ENCODE measurements at regions not wholly inside any gene's neighbourhood (a gene's known extent, or its start where the extent isn't known, plus 50 kb on each side); places are given as distances from the start of the nearest gene placed in this dataset.

DNA sequence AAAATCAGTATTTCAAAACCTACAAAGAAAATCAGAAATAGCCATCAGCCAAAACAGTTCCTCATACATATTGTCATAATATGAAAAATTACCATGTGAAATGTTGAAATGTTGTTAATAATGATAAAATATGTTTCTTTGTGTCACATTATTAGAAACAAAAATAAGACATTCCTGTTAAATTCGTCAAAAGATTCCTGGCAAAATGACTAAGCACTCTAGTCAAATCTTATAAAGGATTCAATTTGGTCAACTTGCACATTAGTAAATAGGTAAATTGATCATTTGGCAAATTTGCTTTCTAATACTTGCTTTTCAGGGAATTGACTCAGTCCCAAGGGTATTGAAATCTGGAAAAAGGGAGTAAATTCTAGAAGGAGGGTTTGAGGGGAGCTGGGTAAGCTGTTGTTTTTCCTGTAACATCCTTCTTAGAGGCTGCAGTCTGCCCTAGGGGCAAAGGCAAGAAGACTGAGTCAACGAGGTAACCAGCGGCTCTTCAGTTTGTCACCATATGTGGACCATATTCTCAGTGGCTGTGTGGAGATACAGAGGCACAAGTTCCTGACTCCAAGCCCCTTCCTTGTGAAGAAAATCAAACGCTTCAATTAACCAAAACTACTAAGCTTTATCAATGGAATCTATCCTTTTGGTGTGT lies 482.3 kb downstream of the TNS1 start:
- no peak for DNase-seq (ENCODE audit: low spot score)

DNA sequence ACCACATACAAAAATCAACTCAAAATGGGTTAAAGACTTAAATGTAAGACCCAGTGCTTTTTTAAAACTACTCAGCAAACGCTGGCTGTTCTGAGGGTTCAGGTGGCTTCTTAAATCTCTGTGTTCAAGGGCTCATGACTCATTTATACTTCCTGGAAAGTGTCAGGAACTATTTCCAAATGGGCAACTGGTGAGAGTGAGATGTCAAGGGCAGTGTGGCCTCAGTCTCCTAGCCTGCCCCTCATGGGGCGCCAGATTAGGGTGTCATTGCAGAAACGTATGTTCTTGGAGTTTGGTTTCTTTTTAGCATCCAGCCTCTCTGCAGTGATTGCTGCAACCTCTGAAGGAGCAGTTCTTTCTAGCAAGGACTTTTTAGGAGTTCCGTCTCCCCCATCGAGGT lies 485.4 kb downstream of the TNS1 start:
- no peak for DNase-seq (ENCODE audit: low spot score)

DNA sequence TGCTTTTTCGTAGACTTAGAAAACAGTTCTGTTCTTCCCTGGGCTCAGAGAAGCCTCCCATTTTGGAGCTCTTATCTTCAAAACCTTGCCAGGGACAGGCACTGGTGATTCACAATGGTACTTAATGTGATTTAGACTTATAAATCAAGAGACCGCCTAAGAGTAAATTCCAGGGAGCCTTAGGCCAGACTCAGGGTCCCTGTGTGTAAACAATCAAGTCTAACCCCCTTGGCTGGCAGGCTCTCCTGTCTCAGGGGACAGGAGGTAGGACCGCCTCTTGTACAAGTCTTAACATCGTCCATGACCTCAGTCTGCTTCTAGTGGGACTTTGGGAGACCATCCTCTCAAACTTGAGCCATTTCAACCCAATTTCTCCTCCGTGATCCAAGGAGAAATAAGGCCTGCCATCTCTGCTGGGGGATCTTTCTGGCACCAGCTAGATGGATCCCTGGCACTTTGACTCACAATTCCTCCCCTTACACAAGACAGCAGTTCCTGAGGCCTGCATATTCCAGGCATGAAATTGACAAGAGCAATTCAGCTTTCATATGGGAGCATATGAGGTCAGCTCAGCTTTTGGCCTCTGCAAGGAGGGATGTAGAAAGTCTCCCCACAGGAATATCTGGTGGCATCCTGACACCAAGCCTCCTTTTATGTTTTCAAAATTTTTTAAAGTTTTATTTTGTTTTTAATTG lies 487.0 kb downstream of the TNS1 start:
- no peak for DNase-seq (ENCODE audit: low spot score)

DNA sequence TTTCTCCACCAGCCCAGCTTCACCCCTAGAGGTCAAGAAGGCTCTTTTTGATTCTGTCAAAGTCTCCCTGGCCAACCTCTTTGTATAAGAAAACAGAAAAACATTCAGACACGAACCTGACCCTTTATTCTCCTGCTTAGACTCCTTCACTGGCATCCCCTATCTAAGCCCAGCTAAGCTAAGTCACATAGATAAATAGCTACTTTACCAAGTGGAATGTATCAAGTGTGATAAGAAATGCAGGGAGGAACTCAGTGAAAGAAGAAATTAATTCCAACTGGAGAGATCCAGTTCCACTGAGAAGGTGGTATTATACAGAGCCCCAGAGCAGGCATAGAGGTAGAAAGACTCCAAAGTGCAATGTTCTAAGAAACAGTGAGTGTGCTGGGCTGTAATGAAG lies 489.5 kb downstream of the TNS1 start:
- no peak for DNase-seq (ENCODE audit: low spot score)

DNA sequence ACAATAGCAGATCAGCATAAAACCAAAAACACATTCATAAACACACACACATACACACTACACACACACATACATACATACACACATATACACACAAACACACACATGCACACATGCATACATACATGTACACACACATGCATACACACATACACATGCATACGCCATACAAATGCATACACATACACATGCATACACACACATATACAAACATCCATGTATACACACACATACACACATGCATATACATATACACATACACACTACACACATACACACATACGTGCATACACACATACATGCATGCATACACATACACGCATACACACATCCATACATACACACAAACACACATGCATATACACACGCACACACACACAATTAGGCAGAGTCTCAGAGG lies 490.1 kb downstream of the TNS1 start:
- DNase-seq (ENCODE audit: low spot score), result no peak

DNA sequence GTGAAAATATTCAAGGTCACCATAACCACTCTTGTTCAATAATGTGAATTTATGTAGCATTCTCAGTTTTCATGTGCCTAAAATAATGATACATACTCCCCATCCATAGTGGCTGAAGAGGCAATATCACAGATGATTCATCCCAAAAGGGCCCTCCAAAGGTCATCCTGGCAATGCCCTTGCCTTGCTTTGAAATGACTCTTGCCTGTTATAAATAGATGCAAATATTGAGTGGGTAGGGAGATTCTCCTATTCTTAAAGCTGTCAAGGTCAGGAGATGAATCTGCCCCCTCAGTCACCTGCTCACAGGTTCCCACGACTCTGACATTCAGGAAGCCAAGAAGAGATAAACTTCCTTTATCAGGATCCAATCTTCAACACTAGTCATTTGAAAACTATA lies 490.5 kb downstream of the TNS1 start:
- peak; percentile 6 for DNase-seq (ENCODE audit: low spot score)

DNA sequence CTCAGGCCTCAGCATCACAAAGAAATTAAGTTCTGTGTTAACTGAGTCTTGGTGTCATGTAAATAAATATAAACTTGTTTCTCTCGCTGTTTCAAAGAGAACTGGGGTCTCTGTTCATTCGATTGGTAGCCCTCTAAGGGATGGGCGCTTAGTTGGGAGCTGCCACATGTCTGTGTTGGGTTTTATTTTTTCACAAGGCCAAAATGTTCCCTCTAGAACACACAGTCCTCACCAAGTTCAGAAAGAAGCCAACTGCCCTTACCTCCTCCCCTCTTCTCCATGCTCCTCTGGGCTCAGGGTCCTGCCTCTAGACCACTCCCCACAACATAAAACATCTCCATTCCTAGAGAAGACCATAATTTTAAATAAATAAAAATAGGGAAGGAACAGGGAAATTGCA lies 490.9 kb downstream of the TNS1 start:
- DNase-seq (ENCODE audit: low spot score), result no peak

DNA sequence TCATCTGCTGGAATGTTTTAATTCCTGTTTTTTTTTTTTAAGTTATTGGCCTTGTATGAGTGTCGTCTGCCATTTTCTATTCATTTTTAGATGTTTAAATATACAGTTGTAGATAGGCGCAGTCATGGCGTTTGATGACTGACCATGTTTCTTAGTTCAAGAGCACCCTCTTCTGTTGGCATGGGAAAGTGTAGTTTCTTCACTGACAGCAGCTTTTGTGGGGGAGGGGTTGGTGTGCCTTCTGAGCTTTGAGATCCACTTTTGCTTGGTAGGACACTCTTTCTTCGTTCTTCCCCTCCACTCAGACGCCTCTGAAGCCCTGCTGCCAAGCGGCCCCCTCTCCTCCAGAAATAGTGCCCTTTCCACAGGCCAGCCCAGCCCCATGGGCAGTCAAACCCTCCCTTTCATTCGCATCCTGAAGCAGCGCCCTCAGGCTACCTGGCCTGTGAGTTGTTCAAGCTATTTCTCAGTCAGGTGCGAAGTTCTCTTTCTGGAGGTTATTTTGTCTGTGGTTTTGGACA lies 492.0 kb downstream of the TNS1 start:
- peak; percentile 73 for DNase-seq (ENCODE audit: low spot score)

DNA sequence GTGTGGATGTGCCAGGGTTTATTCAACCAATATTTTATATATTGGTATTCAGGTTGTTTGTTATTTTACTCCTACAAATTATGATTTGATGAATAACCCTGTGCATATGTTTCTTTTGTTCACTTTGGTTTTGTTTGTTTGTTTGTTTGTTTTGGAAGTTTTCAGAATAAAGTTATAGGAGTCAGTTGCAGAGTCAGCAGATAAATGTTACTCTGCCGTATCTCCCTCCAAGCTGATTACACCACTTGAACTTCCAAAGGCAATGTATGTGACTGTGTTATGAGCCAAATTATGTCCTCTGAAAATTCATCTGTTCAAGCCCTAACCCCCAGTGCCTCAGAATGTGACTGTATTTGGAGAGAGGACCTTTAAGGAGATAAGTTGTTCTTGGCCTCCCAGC lies 497.5 kb downstream of the TNS1 start:
- DNase-seq (ENCODE audit: low spot score), result no peak

DNA sequence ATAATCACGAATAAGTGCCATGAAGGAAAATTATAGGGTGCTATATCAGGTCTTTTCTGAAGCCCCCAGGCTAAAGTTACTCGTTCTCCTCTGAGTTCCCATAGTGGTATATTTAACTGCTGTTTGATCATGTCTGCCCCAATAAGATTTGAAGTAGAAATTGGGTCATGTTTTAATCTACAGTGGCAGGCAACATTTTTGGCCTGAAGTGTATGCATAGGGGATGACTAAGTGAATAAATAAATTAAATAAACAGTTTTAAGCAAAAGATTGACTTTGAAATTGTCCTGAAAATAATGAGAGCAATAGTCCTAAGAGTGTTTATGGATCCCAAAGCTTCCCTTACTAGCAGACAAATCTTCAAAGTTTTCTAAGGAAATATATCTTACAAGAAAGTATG lies 500.9 kb downstream of the TNS1 start:
- no peak for DNase-seq (ENCODE audit: low spot score)

DNA sequence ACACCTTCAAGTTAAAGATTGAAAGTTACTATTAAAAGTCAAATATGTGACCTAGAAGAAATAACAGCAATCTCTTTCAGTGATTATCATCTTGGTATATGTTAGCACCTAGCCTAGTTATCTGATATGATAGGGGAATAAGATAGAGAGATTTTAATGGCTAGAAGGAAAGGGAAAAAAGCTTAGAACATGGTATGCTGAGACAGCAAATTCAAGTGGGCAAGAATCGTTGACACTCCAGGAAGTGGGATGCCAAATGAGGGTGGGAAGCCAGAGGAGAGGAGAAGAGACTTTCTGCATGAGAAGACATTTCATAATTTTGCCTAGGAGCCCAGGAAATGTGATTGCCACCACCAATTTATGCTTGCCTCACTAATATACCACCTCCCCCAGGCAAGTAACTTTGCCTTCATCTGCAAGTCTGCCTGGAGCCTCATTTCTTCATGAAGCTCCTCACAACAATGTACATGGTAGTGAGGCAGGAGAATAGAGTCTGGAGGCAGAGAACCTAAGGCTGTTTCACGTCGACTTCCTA lies 504.9 kb downstream of the TNS1 start:
- no peak for DNase-seq (ENCODE audit: low spot score)

DNA sequence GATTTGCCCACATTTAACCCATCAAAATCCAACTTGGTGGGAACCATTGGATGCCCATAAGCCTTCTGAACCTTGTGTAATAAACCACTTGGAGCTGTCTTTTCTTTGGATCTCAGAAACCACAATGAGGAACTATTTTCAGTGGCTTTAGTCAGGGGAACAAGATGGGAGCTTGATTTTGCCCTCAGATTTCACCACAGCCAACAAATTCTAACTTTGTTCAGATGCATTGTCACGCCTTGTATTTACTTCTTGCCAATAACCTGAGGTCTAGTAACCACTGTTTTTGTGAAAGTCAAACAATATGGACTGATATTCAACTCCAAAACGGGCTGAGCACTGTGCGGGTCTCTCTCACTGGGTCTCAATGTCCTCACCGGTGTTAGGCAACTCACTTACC lies 508.2 kb downstream of the TNS1 start:
- no peak for DNase-seq (ENCODE audit: low spot score)

DNA sequence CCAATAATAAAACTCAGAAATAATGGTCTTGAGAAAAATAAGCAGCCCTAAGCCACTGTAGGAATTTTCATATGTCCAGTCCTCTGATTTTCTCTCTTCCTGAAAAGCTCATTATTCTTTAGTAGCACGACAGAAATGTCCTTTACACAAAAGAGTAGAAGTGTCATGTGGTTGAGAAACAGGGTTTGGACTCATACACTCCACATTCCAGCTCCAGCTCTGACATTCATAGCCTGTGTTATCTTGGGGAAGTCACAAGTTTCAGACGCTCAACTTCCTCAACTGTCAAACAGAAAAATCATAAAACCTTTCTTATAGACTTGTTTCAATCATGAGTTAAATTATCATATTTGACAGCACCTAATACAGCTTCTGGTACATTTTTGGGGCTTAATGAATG lies 511.5 kb downstream of the TNS1 start:
- no peak for DNase-seq (ENCODE audit: low spot score)

DNA sequence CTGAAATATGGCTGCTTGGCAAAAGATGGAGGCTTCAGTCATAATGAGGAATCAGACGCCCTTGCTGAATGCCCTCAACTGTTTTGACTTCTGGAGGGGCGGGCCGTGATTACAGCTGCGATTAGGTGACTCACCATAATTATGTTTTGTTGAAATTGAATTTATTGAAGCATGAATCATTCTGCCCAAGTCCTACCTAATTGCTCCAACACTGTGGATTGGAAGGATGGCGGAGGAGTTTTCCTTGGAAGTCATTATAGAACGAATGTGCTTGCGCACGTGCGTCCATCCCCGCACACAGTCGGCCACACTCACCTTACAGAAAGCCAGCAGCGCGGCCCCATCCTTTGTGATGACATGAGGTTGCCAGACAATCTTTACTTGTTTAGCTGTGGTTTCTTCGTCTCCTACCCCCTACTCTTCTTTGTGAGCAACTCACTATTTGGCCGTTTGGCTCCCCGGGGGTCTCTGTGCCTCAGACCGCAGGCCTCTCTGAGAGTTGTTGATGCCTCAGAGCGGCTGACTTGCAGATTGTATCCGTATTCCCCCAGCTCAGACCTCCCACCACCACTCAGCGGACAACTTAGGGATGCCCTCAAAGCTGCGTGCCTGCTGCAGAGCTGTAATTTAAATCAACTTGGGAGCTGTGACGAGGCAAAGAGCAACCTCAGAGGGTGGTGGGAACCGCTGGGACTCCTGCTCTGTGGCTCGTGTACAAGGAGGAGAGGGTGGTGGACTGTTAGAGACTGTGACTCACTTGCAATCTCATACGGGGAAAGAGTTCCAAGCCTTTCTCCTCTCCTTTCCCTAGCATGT lies 513.4 kb downstream of the TNS1 start:
- no peak for DNase-seq (ENCODE audit: low spot score)

DNA sequence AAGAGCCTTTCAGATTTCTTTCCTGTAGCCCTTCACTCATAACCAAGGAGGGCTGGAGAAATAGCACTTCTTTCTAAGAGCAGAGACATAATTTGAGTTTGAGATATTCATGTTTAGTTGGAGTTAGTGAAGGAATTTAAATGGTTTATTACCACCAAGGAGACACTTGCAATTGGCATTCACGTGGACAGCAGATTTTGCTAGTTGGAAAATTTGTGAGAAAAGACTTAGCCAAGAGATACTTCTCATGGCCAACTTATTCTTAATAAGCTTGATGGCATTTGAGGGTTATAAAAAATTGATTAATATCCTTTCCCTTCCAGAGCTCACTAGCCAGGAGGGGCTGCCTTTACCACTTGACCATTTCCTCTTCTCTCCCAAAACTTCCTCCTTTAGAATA lies 518.7 kb downstream of the TNS1 start:
- no peak for DNase-seq (ENCODE audit: low spot score)

DNA sequence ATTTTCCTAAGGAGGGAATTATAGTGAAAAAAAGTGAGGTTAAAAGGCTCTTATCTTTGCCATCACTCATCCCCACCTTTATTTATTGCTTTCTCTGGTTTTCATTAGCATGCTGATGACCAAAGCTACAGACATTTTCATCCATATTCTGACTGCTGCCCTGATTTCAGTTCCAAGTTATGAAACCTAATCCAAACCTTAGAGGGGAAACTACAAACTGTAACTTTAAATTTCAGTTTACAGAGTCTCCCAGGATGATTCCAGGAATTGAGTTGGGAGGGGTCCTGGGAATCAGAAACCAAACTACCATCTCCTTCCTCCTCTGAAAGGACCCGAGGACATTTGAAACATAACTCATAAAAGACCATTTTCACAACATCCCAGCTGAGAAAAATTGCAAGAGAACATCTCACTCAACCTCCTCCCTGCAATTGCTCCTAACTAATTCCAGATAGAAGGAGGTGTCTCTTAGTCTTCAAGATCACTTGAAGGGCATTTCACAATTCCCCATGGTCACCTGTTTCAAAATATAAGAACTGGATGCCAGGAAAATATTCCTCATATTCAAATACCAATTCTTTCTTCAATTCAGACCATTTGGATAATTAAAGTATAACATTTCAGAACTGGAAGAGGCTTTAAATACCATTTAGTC lies 520.6 kb downstream of the TNS1 start:
- DNase-seq (ENCODE audit: low spot score), result no peak

DNA sequence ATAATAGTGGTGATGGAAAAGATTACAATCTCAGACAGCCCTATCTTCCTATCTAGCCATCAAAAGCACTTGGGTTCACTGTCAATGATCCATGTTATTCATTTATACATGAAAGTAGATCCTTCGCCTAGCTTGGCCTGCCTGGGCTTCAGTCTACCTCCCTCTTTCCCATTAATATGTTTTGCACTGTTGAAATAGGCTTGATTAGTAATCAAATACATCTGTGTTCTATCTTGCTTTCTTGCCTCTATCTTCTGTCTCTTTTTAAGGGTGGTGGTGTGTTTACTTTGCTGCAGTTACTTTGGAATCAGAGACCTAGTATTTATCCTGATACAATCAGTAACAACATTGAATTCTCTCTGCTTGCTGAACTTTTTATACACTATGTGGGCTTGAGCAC lies 521.2 kb downstream of the TNS1 start:
- DNase-seq (ENCODE audit: low spot score), result no peak

DNA sequence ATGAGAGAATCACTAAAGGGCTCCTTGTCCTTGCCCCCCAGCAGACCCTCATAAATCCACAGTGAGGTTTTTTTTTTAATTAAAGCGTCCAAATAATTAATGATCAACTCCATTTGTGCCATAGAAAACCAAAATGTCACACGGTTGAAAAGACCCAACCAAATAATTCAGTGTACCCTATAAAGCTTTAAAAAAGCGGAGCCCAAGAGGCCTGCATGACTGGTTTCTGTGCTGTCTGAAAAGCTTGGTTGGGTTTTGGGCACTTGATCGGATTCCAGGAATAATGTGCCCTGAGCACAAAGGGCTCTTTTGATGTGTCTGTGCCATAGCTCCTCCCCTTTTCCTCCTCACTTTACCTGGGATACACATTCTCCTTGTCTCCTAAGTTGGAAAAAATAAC lies 523.2 kb downstream of the TNS1 start:
- DNase-seq (ENCODE audit: low spot score), result no peak

DNA sequence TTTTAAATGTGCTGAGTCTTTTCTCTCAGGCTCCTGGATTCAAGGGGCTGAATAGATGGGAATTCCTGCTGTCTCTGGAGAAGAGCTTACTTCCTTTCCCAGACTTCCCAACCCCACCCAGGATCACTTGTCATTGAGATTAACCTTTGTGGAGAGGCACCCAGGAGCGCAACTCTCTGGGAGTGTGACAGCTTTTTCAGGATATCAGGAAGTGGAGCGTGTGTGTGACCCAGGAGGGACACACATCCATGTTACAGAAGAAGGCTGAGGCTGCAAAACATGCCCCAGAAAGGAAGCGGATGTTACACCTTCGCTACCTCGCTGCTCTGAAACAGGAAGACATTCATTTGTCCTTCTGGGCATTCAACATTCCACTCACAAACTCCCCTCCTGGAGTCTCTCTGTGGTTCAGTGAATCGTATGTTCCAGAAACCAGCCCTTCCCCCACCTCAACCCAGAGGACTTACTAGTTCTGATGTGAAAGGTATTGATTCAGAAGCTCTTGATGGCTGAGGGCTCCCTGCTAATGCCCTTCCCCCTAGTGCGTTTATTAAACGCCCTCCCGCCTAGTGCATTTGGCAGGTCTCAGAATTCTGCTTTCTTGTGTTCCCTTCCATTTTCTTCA lies 523.9 kb downstream of the TNS1 start:
- no peak for DNase-seq (ENCODE audit: low spot score)

DNA sequence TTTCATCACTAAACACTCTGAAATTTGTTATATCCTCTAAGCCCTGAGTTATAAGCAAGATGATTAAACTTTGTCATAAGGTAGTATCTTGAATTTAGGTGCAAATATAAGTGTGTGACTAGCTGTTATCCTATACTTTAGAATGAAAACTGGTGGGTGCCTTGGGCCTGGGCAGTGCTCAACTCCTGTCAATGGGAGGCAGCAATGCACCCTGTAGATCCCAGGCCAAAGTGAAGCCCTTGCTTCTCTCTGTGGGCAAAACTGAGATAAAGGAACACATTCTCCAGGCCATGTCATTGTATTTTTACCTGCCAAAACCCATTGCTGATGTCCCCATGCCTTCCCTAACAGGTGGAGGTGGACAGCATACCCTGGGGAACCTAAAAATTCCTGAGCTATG lies 525.2 kb downstream of the TNS1 start:
- no peak for DNase-seq (ENCODE audit: low spot score)

DNA sequence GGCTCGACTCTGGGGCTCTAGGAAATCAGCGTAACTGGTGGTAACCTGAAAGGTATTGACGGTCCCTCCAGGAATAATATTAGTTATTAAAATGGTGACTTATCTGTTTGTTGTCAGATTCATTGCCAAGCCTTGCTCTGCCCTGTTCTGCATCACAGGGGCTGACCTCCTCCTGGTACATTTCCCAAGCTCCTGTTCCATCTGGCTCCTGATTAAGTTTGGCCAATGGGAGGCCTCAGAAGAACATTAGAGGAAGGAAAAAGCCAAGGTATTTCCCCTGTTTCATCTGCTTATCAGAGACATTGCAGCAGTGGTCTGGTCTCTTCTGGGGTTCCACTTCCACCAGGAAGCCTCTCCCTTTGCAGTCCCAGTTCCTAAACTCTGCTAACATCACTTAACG lies 527.0 kb downstream of the TNS1 start:
- DNase-seq (ENCODE audit: low spot score), result no peak

DNA sequence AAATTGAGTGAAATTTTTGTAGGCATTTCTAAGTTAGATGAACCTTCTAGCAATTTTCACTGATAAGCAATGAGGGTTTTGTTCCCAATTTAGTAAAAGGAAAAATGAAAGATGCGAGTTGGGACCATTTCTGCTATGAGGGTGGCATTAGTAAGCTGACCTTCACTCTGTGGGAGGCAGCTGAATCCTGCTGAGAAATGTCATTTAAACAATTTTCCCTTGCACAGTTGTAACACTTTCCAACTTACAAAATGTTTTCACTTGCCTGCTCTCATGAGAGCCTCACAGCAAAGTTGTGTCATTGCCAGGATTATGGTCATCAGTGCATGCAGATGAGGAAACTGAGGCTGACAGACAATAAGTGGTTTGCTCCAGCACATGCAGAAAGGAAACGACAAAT lies 527.7 kb downstream of the TNS1 start:
- no peak for DNase-seq (ENCODE audit: low spot score)

Data from kidney capillary endothelial cell (primary cell).